ENCODE measurements at regions not wholly inside any gene's neighbourhood (a gene's known extent, or its start where the extent isn't known, plus 50 kb on each side); places are given as distances from the start of the nearest gene placed in this dataset.

DNA sequence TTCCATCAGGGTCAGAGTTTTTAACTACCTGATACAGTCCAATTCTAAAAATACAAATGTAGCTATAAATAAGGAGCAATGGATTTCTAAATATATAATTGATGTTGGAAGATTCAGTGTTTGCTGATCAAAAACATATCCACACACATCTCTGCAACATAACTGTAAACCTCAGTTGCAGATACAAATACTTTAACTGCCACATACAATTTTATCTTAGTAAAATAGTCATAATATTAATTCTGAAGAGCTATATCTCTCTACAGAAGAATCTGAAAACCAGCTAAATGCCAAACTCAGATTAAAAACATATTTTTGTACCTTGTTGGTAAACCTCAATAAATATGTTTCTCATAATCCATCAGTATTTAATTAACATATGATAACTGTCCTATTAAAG, 674.3 kb upstream of the INTU start:
- TF ChIP-seq EZH2 (IDR thresholded peaks at IDR 0.05; ENCODE audit: insufficient read depth, poor library complexity, severe bottlenecking) (no peak), EZH2phosphoT487 (IDR thresholded peaks at IDR 0.05; ENCODE audit: insufficient read depth, low read depth) (no peak)

All from GM23248 (cell line).